Retinal pigment epithelial cell (primary cell): ENCODE measurements at regions not wholly inside any gene's neighbourhood (a gene's known extent, or its start where the extent isn't known, plus 50 kb on each side); places are given as distances from the start of the nearest gene placed in this dataset.

Experiments
- DNase-seq: peaks from one replicate; pipeline ENCODE4 v3.0.0-alpha.2; 2010; ENCODE audit warnings: low read depth
- H3K4me3 ChIP-seq: 2 replicates; pipeline ENCODE4 v1.5.1; 2011; ENCODE audit warnings: mild to moderate bottlenecking, low read length, control low read depth, moderate library complexity
- CTCF ChIP-seq: conservative IDR thresholded peaks from 2 replicates; pipeline ENCODE4 v1.5.1; 2011; ENCODE audit warnings: low read depth, low read length, control low read depth, inconsistent platforms

- H3K4me3 ChIP-seq, result no peak overlapping the region
- TF ChIP-seq CTCF, result no peak
- no peak for DNase-seq
These were observed 592.7 kb downstream of the ETNK1 start for GRCh38 chr12:23217667-23218066.

- no peak overlapping the region for H3K4me3 ChIP-seq
- peak; percentile 57 for TF ChIP-seq CTCF
- DNase-seq, result no peak
These were observed 596.1 kb downstream of the ETNK1 start for GRCh38 chr12:23221066-23221465.

GRCh38 chr12:23221926-23222325 is 597.0 kb downstream of the ETNK1 start:
- no peak for DNase-seq
- no peak for TF ChIP-seq CTCF
- H3K4me3 ChIP-seq, result no peak overlapping the region

- TF ChIP-seq CTCF, result no peak
- no peak for DNase-seq
- no peak overlapping the region for H3K4me3 ChIP-seq
These were observed 597.8 kb downstream of the ETNK1 start for GRCh38 chr12:23222801-23223200.

GRCh38 chr12:23228101-23228500 is 603.1 kb downstream of the ETNK1 start:
- TF ChIP-seq CTCF, result no peak
- DNase-seq, result no peak
- no peak overlapping the region for H3K4me3 ChIP-seq

GRCh38 chr12:23230899-23231298 is 605.9 kb downstream of the ETNK1 start:
- no peak for TF ChIP-seq CTCF
- no peak for DNase-seq
- no peak overlapping the region for H3K4me3 ChIP-seq

- DNase-seq, result no peak
- no peak overlapping the region for H3K4me3 ChIP-seq
- no peak for TF ChIP-seq CTCF
These were observed 611.3 kb downstream of the ETNK1 start for GRCh38 chr12:23236066-23236780.
